Hematopoietic multipotent progenitor cell treated with erythropoietin and hydrocortisone succinate and interleukin-3 and kit ligand, for 8 days (in vitro differentiated cells): ENCODE measurements at regions not wholly inside any gene's neighbourhood (a gene's known extent, or its start where the extent isn't known, plus 50 kb on each side); places are given as distances from the start of the nearest gene placed in this dataset.

Experiments used
- DNase-seq: peaks from one replicate; pipeline ENCODE4 v3.0.0-alpha.2; 2015

DNA sequence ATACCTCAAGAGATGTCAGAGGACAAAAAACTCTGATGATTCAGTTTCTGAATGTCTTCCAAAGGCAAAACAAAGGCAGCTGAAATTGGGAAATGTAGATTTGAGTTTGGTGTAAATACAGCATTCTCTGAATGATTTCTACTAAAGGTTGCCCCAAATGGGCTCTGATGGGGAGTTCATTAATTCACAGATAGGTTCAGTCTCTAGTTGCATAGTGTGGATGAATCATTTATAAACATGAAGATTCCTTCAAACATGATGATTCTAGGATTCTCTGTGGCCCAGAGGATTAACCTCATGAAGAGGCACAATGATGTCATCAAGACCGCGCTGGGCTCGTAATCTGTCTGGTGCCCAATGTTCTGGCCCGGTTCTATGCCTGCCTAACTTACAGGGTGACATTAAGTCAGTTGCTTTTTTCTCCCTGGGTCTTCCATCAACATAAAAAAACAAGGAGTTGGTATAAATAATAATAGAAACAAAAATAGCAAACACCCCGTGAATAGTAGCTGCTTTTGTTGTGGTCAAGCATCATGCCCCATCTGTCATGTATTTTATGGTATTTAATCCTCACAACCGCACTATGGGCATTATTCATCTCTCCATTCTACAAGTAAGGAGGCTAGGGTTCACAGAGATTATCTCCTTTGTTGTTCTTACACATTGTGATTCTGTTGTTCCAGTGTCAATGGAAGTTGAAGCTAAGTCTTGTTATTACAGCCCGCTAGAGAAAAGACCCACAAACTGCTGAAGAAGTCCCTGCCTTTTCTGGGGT lies 509.6 kb upstream of the USP24 start:
- DNase-seq = no peak

DNA sequence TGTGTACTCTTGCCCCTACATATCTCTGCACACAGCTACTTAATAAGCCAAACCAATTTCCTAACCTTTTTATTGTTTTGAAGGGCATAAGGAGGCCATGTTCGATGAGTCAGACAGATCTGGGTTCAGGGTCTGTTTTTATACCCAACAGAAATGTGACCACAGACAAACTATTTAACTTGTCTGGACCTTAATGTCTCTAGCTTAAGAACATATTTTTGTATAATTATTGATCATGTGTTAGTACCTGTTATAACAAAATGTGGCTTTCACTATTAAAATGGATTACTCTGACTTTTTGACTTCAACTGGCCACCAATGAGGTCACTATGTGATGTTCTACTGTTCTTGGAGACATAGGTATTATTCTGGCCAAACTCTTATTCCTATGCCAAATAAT lies 507.8 kb upstream of the USP24 start:
- DNase-seq = no peak

DNA sequence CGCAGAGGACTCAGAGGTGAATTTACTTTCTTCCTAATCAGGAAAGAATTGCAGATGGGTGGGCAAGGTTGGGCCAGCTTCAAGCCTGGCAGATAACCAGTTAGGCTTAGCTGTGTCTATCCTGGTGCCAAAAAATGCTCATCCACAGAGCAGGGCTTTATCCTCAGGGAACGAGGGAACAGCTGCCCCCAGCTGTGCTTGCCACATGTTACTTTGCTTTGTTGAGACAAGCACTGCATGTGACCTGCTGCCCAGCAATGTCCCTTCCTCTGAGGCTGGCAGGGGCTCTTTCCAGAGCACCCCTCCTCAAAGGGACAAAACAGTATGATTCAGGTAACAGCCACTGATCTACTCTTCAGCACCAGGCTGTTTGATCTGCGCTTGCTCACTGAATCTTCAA lies 505.1 kb upstream of the USP24 start:
- DNase-seq = no peak

DNA sequence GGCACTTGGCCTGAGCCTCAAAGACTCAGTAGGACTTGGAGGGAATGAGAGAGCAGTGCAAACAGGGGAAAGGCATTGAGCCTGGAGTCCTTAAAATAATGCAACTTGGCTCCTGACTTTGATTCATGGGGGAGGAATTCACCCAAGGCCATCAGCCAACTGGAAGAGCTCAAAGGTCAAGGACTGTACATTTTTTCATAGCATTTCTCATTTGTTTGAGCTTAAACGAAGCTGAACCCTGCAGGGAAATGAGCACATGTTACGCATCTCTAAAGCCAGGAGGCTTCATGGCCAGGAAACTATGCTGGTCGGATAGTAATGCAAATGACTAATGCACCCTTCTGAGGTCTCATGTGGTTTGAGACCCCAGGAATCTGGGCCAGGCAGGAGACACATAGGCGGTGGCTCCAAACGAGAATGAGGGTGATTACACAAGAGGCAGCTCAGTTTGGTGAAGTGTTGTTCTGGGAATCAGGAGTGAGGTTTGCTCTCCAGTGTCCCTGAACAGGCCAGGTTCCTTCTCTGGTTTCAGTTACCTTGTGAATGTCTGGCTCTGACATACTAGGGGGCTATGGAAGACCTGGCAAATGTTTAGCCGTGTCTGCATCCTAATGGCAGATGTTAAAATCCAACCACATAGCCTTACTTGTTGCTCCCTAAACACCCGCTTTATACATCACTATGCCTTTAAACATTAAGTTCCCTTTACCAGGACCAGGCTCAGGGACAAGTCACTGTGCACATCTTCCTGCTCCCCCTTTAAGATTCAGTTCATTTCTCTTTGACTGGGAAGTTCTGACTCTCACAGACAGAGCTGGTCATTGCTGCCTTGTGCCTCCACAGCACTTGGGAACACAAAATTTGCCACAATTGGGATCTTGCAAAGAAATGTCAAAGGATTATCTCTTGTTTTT lies 503.9 kb upstream of the USP24 start:
- DNase-seq = no peak

DNA sequence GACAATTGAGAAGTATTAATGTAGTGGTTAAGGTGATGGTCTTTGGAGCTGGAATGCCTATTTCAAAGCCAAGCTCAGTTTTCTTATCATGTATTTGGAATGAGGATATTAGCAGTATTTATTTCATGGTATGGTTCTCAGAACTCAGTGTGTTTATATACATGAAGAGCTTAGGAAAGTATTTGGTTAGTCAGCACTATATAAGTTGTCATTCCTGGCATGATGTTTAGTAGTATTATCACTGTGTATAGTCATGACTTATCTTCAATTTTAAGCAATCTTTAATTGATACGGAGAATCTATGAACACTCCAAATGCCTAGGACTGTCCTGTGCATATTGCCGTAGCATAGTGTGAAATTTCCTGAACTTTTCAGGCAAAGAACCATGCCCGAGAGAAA lies 501.9 kb upstream of the USP24 start:
- DNase-seq = no peak

DNA sequence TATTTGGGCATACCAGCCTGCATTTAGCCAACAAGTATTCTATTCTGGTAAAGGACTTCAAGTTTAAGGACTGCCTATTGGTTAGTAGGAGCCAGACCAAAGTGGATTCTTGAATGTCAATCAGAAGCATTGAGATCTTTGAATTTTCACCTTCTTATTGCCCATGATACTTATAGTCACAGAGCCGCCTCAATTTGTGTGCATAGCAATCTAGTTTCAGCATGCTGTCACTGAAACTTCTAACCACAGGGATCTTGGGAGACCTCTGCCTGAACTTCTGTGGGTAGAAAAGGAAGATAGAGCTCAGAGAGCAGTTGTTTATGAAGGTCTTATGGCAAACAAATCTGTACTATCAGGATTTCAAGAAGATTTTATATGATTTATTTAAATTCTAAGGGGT lies 501.4 kb upstream of the USP24 start:
- DNase-seq = no peak

DNA sequence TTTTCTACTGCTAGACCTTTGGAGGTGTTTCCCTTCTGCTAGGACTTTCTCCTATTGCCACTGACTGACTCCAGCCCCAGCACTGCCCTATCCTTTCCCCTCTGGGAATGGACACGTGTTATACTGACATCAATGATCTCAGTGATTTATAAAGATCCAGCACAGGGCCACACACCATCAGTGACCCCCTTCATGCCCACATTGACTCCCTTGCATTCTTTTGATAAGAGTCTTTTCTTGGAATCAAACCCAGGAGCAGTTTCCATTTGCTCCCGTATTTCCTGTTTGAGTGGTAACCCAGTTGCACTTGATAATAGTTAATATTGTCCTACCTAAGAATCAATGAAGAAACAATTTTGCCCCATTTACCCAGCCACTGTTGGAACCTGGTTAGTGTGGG lies 501.0 kb upstream of the USP24 start:
- no peak for DNase-seq

DNA sequence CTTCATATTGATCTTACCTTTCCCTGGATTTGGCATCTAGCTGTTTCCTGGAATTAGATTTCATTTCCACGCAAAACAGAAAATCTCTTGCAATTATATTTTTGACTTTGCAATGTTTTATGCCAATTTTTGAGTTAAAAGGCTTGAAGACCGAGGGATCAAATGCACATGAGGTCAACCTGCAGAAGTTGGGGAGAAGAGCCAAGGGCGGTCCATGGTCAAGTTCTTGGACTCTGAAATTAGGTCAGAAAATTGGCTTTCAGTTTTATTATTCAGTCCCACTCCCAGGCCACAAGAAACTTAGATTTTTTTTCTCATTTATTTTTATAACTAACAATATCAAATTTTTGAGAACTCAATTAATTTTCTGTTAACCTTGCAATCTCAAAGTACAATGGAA lies 499.1 kb upstream of the USP24 start:
- no peak for DNase-seq

DNA sequence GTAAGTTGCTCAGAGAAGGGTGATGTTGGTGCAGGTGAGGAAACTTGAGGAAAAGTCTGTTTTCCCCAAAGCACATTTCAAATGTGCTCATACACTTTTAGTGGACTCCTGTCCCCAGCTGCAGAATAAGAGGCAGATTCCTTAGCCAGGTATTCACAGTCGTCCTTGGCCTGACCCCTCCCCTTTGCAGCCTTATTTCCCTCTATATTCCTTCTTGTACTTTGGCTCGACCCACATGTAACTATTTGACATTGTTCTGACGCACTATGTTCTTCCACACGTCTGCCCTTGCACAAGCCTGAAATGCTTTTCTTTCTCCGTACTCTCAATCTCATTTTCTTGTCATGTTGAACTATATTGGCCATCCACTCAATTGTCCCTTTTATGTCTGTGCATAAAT lies 498.4 kb upstream of the USP24 start:
- DNase-seq = no peak

DNA sequence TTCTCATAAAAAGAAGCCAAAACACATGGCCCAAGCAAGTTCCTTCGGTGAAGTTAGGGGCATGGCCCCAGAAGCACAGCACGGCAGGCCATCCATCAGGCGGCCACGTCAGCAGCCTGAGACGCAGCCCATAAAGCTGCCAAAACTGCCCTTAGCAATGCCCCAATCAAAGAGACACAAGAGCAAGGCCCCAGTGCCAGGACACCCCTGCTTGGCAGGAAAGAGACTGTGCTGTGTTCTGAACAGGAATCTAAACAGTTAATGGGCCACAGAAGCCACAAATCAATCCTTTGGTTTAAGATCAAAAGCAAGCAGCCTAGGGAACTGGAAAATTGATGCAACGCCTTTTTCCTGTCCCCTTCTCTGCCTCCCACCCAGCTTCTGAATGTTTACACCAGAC lies 497.0 kb upstream of the USP24 start:
- no peak for DNase-seq

DNA sequence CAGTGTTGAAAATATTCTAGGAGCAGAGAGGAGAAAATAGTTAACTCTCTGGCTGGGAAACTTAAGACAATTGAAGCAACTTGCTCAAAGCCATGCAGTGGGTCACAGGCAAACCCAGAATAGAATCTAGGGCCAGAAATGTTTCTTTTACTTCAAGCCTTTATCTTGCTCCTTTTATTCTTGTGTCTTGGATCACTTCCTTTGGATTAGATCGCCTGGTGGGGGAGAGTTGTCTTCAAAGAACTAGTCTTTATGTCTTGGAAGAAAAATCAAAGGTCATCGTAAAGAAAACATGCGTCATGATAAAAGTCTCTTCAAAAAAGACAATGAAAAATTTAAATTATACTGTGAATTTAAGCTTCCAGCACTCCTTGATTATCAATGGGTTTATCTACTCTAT lies 493.6 kb upstream of the USP24 start:
- no peak for DNase-seq

DNA sequence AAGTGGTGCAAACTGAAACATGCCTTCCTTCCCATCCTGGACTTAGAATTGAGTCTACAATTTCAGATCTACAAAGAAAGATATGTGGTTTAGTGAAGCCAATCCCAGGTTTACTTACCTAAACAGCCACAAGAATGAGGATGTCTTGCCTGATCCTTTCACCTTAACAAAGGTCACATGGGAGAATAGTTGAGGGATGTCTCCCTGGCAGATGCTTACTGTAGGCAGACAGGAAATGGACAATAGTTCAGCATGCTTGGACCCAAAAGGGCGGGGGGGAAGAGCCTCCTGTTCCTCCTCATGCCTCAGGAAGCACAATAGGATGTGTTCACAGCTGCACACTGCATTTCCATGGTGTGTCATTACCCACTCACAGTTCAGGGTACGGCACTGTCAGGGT lies 492.7 kb upstream of the USP24 start:
- DNase-seq = no peak

DNA sequence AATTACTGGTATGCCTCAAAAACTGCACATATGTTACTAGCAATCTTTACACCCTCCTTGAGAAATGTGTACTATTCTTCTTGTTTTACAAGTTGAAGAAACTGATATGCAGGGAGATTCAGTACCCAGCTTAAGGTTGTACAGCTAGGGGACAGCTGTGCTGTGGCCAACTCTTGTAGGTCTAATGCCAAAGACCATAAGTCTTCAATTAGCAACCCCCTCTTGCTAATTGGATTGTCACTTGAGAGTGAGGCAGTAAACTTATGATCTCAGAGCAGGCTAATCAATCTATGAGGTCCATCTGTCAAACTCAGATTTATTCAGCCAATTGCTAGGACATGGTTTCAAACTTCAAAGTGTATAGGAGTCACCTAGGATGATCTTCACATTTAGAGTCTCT lies 492.0 kb upstream of the USP24 start:
- DNase-seq = no peak

DNA sequence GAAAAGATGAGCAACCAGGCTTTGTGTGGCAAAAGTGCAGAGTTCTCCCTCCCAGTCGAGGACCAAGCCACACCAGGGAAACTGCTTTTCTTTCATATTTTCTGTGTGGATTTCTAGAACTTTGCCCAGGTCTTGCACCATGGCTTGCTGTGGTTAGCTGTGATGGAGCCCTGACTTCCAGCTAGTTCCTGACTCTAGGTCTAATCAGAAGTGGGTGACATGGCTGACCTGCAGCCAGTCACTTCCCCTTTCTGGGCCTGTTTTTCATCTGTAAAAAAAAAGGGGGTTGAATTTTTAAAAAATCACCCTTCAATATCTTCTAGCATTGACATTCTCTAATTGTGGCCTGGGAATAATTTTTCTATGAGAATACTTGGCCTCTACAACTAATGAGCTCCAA lies 491.2 kb upstream of the USP24 start:
- no peak for DNase-seq

DNA sequence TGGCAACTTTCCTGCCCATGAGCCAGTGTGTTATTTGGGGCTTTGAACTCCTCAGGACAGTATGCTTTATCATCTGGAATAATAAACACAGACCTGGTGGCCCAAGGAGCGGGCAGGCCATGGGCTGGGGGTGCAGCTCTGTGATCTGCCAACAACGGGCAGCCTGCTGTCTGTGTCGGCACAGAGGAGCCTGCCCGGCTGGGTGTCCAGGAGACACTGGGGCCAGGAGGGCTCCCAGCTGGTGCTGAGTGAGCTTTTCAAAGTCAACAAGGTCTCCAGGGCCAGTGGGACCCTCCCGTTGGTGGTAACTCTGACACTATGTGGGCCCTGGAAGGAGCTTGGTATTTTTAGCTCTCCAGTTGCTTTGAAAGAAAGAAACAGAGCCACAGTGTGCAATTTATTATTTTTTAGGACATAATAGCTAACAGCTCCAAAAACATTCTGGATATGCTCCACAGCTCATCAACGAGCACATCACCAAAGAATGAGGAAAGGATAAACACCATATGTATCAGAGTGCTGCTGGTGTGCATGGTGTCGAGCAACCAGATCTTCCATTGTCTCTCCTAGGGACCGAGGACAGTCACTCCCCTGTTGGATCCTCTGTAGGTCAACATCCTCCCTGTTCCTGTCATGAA lies 488.7 kb upstream of the USP24 start:
- no peak for DNase-seq

DNA sequence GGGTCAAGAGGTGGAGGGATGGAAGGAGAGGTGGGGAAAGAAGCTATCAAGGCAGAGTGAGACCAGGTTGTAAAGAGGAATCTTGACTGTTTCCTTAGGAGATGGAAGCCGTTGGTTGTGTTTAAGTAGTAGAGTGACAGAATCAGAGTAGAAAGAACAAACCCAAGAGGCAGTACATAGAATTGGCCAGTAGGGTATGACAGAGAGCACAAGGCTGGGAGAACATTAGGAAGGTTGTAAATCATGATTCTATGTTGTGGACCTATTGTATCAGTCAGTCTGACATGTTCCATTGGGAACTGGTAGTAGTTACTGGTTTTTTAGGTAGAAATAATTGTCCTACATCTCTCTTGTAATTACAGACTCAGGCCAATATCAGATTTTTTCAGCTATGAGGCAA lies 486.9 kb upstream of the USP24 start:
- peak; percentile 33 for DNase-seq

DNA sequence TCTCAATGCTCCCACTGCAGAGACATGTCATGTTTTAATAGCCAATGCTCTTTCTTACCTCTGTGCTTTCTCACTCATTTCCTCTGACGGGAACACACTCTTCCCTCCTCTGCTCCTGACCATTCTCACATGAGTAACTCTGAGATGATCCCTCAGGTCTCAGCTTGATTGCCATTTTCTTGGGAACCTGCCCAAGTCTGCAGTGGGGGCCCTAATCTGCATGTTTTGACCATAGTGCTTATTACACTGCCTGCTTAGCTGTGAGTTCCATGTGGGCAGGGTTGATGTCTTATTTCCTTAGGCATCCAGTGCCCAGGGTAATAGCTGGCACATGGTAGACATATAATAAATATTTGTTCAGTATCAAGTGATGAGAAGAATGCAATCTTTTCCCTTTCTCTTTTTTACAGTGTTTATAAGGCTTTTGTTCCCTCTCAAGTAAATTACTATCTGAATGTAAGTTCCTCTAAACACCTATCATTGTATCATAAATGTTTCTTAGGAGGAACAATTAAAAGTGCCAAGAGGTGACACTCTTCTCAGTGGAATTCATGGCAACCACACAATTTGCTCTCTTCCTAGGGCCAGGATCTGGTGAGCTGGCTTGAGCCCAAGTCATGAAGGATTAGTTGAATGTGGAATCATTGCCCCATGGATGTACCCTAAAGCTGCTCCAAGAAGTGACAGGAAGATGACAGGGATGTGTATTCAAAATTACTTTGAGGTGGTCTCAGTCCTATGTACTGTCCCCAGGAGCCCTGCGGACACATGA lies 485.4 kb upstream of the USP24 start:
- DNase-seq = no peak

DNA sequence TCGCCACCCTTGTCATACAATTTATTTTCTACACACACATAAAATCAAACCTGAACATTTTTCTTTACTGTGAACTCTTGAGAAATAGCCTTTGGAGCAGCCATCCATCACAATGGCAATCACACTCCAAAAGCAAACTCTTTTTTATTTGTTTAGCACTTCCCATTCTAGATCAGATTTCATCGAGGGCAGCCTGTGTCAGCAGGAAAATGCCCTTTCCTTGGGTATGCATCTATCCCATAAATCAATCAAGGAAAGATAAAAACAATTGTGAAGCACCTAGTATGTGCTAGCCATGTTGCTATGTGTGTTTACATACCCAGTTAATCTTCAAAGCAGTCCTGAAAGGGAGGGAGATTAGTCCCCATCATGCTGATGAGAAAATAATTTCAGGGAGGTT lies 484.1 kb upstream of the USP24 start:
- no peak for DNase-seq

DNA sequence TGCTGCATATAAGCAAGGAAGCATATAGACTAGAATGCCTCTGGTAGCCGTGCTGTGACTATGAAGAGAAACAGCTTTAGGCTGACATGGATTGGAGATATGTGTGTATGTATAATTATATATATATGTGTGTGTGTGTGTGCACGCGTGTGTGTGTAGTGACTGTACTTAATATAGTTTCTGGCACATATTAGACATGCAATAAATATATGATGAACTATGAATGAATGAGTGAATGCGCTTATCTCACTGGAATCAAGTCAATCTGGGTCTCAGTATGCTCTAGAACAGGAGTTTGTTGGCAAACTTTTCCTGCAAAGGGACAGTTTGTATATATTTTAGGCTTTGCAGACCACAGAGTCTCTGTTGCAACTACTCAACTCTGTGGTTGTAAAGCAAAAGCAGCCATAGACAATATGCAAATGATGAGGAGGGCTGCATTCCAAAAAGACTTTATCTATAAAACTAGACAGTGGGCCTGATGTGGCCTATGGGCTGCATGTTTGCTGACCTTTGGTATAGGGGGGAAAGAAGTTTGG lies 482.9 kb upstream of the USP24 start:
- no peak for DNase-seq

DNA sequence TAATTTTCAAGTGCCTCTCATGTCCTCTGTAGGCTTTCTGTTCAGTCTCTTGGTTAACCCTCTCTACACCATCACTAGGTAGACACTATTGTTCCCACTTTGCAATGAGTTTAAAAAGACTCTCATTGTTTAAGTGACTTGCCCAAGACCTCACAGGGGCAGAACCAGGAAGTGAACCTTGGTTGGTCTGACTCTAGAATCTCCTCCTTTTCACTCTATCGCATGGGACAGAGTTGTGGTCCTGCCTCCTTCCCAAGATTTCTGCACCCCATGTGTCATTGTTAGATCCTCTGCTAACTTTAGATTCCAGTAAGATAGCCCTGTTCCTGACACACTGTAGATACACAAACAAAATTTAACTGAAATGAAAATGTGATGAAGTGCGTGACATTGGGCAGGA lies 481.7 kb upstream of the USP24 start:
- no peak for DNase-seq

DNA sequence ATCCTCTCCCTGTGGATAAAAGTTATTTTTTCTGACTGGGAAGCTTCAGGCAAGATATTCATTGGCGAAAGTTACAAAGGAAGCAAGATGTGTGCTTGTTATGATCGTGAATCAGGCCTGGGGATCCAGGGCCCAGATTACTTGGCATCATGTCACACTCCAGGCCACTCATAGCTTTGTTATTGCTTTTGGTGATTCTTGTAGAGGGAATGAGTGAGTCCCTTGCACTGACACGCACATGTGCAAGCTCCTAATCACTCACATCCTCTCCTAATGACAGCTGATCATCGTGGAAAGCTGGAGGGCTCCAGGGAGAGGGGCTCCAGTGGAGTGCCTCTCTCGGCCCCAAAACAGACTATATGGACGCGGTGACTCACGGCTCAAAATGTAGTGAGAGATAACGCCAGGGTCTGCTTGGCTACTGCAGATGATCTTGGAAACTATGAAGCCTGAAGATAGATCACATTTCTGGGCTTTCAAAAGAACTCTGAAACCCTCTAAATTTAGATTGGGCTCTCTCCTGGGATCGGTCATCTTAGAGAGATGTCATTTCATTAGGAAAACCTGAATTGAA lies 481.1 kb upstream of the USP24 start:
- DNase-seq = no peak

DNA sequence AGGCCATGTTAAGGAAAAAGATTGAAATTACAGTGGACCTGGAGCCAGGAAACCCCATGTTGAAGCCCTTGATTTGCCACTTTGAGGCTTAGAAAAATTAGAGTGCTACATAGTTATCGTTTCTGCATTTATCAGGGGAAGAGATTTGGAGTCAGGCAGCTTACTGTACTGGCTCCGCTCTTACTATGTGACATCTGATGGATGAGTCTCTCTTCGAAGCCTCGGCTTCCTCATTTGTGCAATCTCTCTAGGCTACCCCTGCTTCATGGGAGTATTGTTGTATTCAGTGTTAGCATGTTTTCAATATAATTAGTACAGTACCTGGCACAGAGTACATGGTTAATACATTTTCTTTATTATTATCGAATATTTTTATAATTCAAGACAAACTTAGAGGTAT lies 480.4 kb upstream of the USP24 start:
- no peak for DNase-seq

DNA sequence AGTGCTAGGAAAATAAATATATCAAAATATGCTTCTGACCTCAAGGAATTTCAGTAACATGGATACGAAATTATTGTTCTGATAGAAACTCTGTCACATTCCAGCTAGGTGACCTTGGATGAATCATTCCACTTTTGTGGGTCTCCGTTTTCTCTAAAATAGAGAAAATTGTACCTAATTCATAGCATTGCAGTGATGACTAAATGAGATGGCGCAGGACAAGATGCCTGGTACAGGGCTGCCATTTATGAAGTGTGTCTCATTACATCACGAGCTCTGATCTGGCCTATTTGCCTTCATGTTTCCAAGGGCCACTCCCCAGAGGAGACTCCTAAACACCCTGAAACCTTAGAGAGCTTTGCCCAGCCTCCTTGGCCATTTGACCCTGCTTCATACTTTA lies 480.0 kb upstream of the USP24 start:
- no peak for DNase-seq
